ENCODE measurements at regions not wholly inside any gene's neighbourhood (a gene's known extent, or its start where the extent isn't known, plus 50 kb on each side); places are given as distances from the start of the nearest gene placed in this dataset.
"Not testable (repeated sequence)": the region's sequence is repeated elsewhere in the genome, so short reads cannot be mapped to it uniquely, and the experiment has no call there.

DNA sequence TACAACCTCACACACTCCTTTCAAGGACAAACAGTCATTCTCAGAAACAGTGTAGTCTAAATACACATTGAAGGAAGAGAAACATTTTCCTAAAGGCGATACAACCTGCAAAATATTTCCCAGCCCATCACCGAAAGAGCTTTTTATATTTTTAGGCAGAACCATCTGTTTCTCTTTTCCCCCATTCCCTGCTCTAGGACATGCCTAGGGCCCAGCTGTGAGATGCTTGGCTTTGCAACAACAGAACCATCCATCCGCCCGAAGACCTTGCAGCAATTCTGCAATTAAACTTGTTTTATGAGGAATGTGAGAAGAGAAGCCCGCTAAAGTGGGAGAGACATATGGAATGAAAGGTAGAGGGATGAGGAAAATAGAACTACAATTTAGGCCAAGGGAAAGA is 105.6 kb upstream of the RFX8 start:
- DNase-seq = no peak
- no peaks in the 10 kb centered on the region for H3K27me3 ChIP-seq (ENCODE audit: control insufficient read depth, insufficient read depth, low read length)
- H3K4me3 ChIP-seq (ENCODE audit: insufficient read depth, low read depth, low read length) = no peak overlapping the region
- no peaks in the 10 kb centered on the region for H3K36me3 ChIP-seq (replicated peaks; ENCODE audit: control insufficient read depth, insufficient read depth, low read length)

GRCh38 chr2:101578671-101579070 is 103.8 kb upstream of the RFX8 start:
- Histone ChIP-seq H3K27me3 (ENCODE audit: control insufficient read depth, insufficient read depth, low read length) (no peaks in the 10 kb centered on the region), H3K4me3 (ENCODE audit: insufficient read depth, low read depth, low read length) (no peak overlapping the region), H3K36me3 (replicated peaks; ENCODE audit: control insufficient read depth, insufficient read depth, low read length) (no peaks in the 10 kb centered on the region)
- DNase-seq = no peak

DNA sequence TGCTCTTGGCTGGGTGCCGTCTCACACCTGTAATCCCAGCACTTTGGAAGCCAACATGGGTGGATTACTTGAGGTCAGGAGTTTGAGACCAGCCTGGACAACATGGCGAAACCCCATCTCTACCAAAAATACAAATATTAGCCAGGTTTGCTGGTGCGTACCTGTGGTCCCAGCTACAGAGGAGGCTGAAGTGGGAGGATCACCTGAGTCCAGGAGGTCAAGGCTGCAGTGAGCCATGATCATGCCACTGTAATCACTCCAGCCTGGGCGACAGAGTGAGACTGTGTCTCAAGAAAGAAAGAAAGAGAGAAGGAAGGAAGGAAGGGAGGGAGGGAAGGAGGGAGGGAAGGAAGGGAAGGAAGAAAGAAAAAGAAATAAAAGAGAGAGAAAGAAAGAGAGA is 103.2 kb upstream of the RFX8 start:
- not testable (repeated sequence) for H3K27me3 ChIP-seq (ENCODE audit: control insufficient read depth, insufficient read depth, low read length); H3K4me3 ChIP-seq (ENCODE audit: insufficient read depth, low read depth, low read length); DNase-seq; H3K36me3 ChIP-seq (replicated peaks; ENCODE audit: control insufficient read depth, insufficient read depth, low read length)

GRCh38 chr2:101577173-101577572 is 102.3 kb upstream of the RFX8 start:
- Histone ChIP-seq H3K27me3 (ENCODE audit: control insufficient read depth, insufficient read depth, low read length) (no peaks in the 10 kb centered on the region), H3K4me3 (ENCODE audit: insufficient read depth, low read depth, low read length) (no peak overlapping the region), H3K36me3 (replicated peaks; ENCODE audit: control insufficient read depth, insufficient read depth, low read length) (no peaks in the 10 kb centered on the region)
- no peak for DNase-seq

DNA sequence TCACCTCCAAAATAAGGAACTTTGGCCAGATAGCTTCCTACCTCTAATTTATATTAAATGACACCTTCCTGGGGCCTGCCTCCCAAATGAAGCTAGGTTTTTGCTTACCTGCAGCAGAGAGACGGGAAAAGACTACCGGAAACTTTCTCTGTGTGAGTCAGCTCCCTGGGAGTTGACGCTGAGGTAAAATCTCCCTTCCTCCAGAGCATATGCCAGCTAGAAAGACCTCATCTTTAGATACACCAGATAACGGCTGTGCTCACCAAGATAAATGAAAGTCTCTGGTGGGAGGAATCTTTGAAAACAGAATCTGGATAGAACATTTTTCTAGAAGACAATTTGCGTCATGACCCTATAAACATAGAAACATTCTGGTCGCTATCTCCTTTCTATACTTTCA is 99.7 kb upstream of the RFX8 start:
- Histone ChIP-seq H3K36me3 (replicated peaks; ENCODE audit: control insufficient read depth, insufficient read depth, low read length) (no peaks in the 10 kb centered on the region), H3K27me3 (ENCODE audit: control insufficient read depth, insufficient read depth, low read length) (no peaks in the 10 kb centered on the region), H3K4me3 (ENCODE audit: insufficient read depth, low read depth, low read length) (no peak overlapping the region)
- no peak for DNase-seq

DNA sequence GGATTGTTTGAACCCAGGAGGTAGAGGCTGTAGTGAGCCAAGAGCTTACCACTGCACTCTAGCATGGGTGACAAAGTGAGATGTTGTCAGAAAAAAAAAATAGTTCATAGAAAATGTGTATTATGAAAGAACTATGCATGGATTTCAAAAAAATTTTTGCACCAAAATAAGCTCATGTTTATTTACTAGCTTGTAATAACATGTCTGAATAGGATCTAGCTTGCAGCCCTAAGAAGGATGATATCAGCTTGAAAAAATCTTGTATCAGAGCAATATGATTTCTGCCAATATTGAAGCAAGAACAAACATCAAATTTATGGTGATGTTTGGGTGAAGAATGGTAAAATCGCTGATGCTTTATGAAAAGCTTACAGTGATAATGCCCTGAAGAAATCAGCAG is 97.0 kb upstream of the RFX8 start:
- H3K27me3 ChIP-seq (ENCODE audit: control insufficient read depth, insufficient read depth, low read length) = no peaks in the 10 kb centered on the region
- no peak for DNase-seq

DNA sequence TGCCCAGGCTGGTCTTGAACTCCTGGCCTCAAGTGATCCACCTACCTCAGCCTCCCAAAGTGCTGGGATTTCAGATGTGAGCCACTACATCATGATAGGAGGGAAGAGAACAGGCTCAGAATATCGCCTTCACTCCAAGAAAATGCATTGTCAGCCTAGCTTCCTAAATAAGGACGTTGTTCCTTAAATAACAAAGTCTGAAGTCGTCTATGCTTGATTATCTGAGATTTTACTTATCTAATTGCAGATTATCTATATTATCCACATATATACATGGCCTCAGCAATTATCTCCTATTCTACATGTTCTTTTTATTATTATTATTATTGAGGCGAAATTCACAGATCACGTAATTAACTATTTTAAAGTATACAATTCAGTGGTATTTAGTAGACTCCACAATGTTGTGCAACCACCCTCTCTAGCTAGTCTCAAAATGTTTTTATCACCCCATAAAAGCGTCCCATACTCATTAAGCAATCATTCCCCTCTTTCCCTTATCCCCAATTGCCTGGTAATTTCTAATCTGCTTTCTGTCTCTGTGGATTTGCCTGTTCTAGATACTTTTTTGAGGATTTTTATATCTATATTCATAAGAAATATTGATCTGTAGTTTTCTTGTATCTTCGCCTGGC is 95.1 kb upstream of the RFX8 start:
- Histone ChIP-seq H3K36me3 (replicated peaks; ENCODE audit: control insufficient read depth, insufficient read depth, low read length) (no peaks in the 10 kb centered on the region), H3K27me3 (ENCODE audit: control insufficient read depth, insufficient read depth, low read length) (no peaks in the 10 kb centered on the region), H3K4me3 (ENCODE audit: insufficient read depth, low read depth, low read length) (no peak overlapping the region)
- no peak for DNase-seq

More for the DNA sequence above, 97.0 kb upstream of the RFX8 start:
- Histone ChIP-seq H3K36me3 (replicated peaks; ENCODE audit: control insufficient read depth, insufficient read depth, low read length) (no peaks in the 10 kb centered on the region), H3K4me3 (ENCODE audit: insufficient read depth, low read depth, low read length) (no peak overlapping the region)

DNA sequence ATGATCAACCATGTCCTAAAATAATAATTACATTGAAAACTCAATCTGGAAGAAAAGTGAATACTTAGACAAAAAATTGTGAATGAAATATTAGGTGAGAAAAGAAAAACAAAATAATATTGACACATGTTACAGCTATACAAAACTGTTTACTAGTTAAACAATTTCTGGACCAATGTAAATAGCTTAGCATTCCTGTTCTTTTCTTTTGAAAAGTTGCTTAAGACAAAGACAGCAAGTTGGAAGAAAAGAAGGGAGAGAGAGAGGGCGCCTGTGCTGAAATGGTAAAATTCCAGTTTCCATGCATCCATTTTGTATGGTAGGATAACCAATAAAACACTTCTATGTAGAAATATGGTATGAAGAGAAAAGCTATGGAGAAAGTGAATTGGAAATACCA is 94.1 kb upstream of the RFX8 start:
- no peak overlapping the region for H3K4me3 ChIP-seq (ENCODE audit: insufficient read depth, low read depth, low read length)
- H3K27me3 ChIP-seq (ENCODE audit: control insufficient read depth, insufficient read depth, low read length) = no peaks in the 10 kb centered on the region
- DNase-seq = no peak
- no peaks in the 10 kb centered on the region for H3K36me3 ChIP-seq (replicated peaks; ENCODE audit: control insufficient read depth, insufficient read depth, low read length)

- Histone ChIP-seq H3K36me3 (replicated peaks; ENCODE audit: control insufficient read depth, insufficient read depth, low read length) (no peaks in the 10 kb centered on the region), H3K27me3 (ENCODE audit: control insufficient read depth, insufficient read depth, low read length) (no peaks in the 10 kb centered on the region), H3K4me3 (ENCODE audit: insufficient read depth, low read depth, low read length) (no peak overlapping the region)
- DNase-seq = no peak
Measured at GRCh38 chr2:101566632-101567228, 91.8 kb upstream of the RFX8 start.

- H3K27me3 ChIP-seq (ENCODE audit: control insufficient read depth, insufficient read depth, low read length) = no peaks in the 10 kb centered on the region
- H3K36me3 ChIP-seq (replicated peaks; ENCODE audit: control insufficient read depth, insufficient read depth, low read length) = no peaks in the 10 kb centered on the region
- H3K4me3 ChIP-seq (ENCODE audit: insufficient read depth, low read depth, low read length) = no peak overlapping the region
- no peak for DNase-seq
Measured at GRCh38 chr2:101563849-101564248, 88.9 kb upstream of the RFX8 start.

GRCh38 chr2:101560780-101561315 is 85.9 kb upstream of the RFX8 start:
- Histone ChIP-seq H3K4me3 (ENCODE audit: insufficient read depth, low read depth, low read length) (no peak overlapping the region), H3K27me3 (ENCODE audit: control insufficient read depth, insufficient read depth, low read length) (no peaks in the 10 kb centered on the region), H3K36me3 (replicated peaks; ENCODE audit: control insufficient read depth, insufficient read depth, low read length) (no peaks in the 10 kb centered on the region)
- no peak for DNase-seq

DNA sequence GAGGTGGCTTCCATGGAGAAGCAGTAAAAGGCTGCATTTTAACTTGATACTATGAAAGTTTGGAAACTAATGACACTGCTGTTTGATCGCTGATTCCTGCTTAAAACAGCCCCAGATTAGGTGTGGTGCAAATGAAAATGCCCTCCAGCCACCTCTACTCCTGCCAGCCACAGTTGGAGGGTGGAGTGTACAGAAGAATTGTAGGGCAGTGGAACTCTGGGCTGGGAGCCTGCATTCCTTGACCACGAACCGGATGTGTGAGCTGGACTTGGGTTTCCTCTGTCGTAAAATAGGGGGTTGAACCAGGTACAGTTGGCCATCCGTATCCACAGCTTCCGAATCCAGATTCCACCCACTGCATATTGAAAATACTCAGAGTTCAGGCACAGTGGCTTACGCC is 84.6 kb upstream of the RFX8 start:
- H3K4me3 ChIP-seq (ENCODE audit: insufficient read depth, low read depth, low read length) = no peak overlapping the region
- DNase-seq = no peak
- H3K36me3 ChIP-seq (replicated peaks; ENCODE audit: control insufficient read depth, insufficient read depth, low read length) = no peaks in the 10 kb centered on the region
- H3K27me3 ChIP-seq (ENCODE audit: control insufficient read depth, insufficient read depth, low read length) = no peaks in the 10 kb centered on the region

- H3K4me3 ChIP-seq (ENCODE audit: insufficient read depth, low read depth, low read length) = no peak overlapping the region
- H3K27me3 ChIP-seq (ENCODE audit: control insufficient read depth, insufficient read depth, low read length) = no peaks in the 10 kb centered on the region
- DNase-seq = no peak
- no peaks in the 10 kb centered on the region for H3K36me3 ChIP-seq (replicated peaks; ENCODE audit: control insufficient read depth, insufficient read depth, low read length)
Measured at GRCh38 chr2:101558740-101559525, 84.0 kb upstream of the RFX8 start.

DNA sequence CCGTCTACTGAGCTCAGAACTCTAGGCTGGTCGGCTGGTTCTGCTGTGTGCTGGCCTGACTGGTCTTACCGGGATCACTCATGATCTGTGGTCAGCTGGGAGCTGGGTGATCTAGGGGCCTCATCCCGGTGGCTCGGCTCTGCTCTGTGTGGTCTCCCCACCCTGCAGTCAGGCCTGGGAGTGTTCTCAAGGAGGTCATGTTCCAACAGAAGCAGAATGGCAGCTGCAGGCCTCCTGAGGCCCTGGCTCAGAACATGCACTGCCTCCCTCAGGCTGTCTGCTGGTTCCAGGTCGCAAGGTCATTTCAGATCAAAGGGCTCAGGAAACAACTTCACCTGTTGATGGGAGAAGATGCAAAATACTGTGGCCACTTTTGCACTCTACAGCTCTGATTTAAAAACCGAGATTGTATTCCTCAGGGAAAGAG is 81.1 kb upstream of the RFX8 start:
- Histone ChIP-seq H3K4me3 (ENCODE audit: insufficient read depth, low read depth, low read length) (no peak overlapping the region), H3K27me3 (ENCODE audit: control insufficient read depth, insufficient read depth, low read length) (no peaks in the 10 kb centered on the region), H3K36me3 (replicated peaks; ENCODE audit: control insufficient read depth, insufficient read depth, low read length) (no peaks in the 10 kb centered on the region)
- DNase-seq = no peak

DNA sequence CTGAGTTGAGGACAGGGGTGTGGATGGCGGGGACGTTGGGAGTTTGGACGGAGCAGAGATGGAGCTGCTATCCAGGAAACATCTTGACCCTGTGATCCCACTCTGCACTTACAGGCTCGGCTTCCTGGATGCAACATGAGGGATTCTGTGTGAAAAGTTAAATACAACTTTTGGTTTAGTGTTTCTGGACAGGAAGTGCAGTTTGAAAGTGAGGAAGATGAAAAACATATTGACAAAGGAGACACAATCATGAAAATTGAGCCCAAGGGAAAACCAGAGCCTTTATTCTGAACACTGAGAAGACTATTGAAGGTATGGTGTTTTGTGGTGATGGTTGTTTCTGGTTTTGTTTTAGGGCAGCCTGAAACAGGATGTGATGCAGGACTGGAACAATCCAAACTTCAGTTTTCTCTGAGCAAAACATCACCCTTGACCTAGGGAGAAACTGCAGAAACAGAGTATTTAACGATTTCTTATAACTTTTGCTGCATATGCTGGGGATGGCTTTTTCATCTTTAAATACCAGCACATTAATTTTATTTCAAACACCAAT is 76.5 kb upstream of the RFX8 start:
- no peak for DNase-seq
- H3K4me3 ChIP-seq (ENCODE audit: insufficient read depth, low read depth, low read length) = no peak overlapping the region
- no peaks in the 10 kb centered on the region for H3K36me3 ChIP-seq (replicated peaks; ENCODE audit: control insufficient read depth, insufficient read depth, low read length)
- H3K27me3 ChIP-seq (ENCODE audit: control insufficient read depth, insufficient read depth, low read length) = no peaks in the 10 kb centered on the region
